GM23338 (cell line): ENCODE measurements at regions not wholly inside any gene's neighbourhood (a gene's known extent, or its start where the extent isn't known, plus 50 kb on each side); places are given as distances from the start of the nearest gene placed in this dataset.

Experiments used
- ATAC-seq: fragments of 200-7000 bp; cut with Tn5 transposase; 3 replicates; pipeline ENCODE4 v1.9.1; 2020
- DNase-seq: peaks from one replicate; pipeline ENCODE4 v3.0.0-alpha.2; 2015; ENCODE audit warnings: low spot score
- H2AFZ ChIP-seq: fragments of 200-600 bp; sonication (generic); 2 replicates; pipeline ENCODE4 v1.8.0; 2016; ENCODE audit warnings: antibody characterized with exemption, mild to moderate bottlenecking, moderate library complexity
- H3F3A ChIP-seq: fragments of 200-600 bp; sonication (generic); replicated peaks from 2 replicates; pipeline ENCODE4 v1.8.0; 2017; ENCODE audit warnings: antibody characterized with exemption, mixed run types, low read depth
- H3K27ac ChIP-seq: fragments of 200-600 bp; sonication (generic); 2 replicates; pipeline ENCODE4 v1.6.1; 2016; ENCODE audit warnings: low read depth
- H3K27me3 ChIP-seq: fragments of 200-600 bp; sonication (generic); 2 replicates; pipeline ENCODE4 v1.8.0; 2016; ENCODE audit warnings: mild to moderate bottlenecking, mixed run types, moderate library complexity; ENCODE audit not compliant: insufficient read depth
- H3K36me3 ChIP-seq: fragments of 200-600 bp; sonication (generic); 2 replicates; pipeline ENCODE4 v1.8.0; 2016; ENCODE audit warnings: mild to moderate bottlenecking; ENCODE audit not compliant: insufficient read depth
- H3K4me1 ChIP-seq: fragments of 200-600 bp; sonication (generic); 2 replicates; pipeline ENCODE4 v1.8.0; 2016; ENCODE audit warnings: mild to moderate bottlenecking, moderate library complexity; ENCODE audit not compliant: insufficient read depth
- H3K4me2 ChIP-seq: fragments of 200-600 bp; sonication (generic); 2 replicates; pipeline ENCODE4 v1.7.1; 2017; ENCODE audit warnings: mixed run types
- H3K4me3 ChIP-seq: fragments of 200-600 bp; sonication (generic); 2 replicates; pipeline ENCODE4 v1.6.1; 2016; ENCODE audit warnings: mixed run types
- H3K79me2 ChIP-seq: fragments of 200-600 bp; sonication (generic); replicated peaks from 2 replicates; pipeline ENCODE4 v1.8.0; 2017; ENCODE audit warnings: mild to moderate bottlenecking; ENCODE audit not compliant: insufficient read depth
- H3K9me2 ChIP-seq: fragments of 200-600 bp; sonication (generic); 2 replicates; pipeline ENCODE4 v1.8.0; 2017; ENCODE audit not compliant: insufficient read depth
- H4K20me1 ChIP-seq: fragments of 200-600 bp; sonication (generic); replicated peaks from 2 replicates; pipeline ENCODE4 v1.8.0; 2017; ENCODE audit warnings: mild to moderate bottlenecking; ENCODE audit not compliant: insufficient read depth
- H3K27ac Mint-ChIP-seq: 2 replicates; pipeline ENCODE4 v1.8.0; 2020; ENCODE audit warnings: inconsistent platforms, mild to moderate bottlenecking, moderate library complexity, mixed read lengths
- H3K27me3 Mint-ChIP-seq: 3 replicates; pipeline ENCODE4 v1.8.0; 2022; ENCODE audit warnings: low read depth, mild to moderate bottlenecking, moderate library complexity, mixed read lengths, inconsistent platforms; ENCODE audit not compliant: insufficient read depth, poor library complexity
- H3K36me3 Mint-ChIP-seq: 3 replicates; pipeline ENCODE4 v1.8.0; 2021; ENCODE audit warnings: low read depth, mild to moderate bottlenecking, inconsistent platforms, moderate library complexity, mixed read lengths
- H3K4me1 Mint-ChIP-seq: 3 replicates; pipeline ENCODE4 v1.8.0; 2020; ENCODE audit warnings: mild to moderate bottlenecking, inconsistent platforms, mixed read lengths
- H3K4me3 Mint-ChIP-seq: 3 replicates; pipeline ENCODE4 v1.8.0; 2021; ENCODE audit warnings: moderate library complexity, mild to moderate bottlenecking, inconsistent platforms, mixed read lengths
- H3K9me3 Mint-ChIP-seq: 3 replicates; pipeline ENCODE4 v1.8.0; 2020; ENCODE audit warnings: moderate library complexity, mild to moderate bottlenecking, inconsistent platforms, mixed read lengths
- CREB1 ChIP-seq: fragments of 250-450 bp; sonication (Bioruptor Pico); IDR thresholded peaks from 2 replicates; pipeline ENCODE4 v1.5.0; 2020; ENCODE audit warnings: low read depth, mild to moderate bottlenecking, moderate library complexity
- EZH2 ChIP-seq: fragments of 200-600 bp; sonication (generic); IDR thresholded peaks from one replicate; pipeline ENCODE4 v1.8.0; 2017; ENCODE audit warnings: antibody characterized with exemption, mild to moderate bottlenecking, low read depth; ENCODE audit not compliant: unreplicated experiment
- ZNF114 ChIP-seq: fragments of 250-450 bp; sonication (Bioruptor Pico); IDR thresholded peaks from 2 replicates; pipeline ENCODE4 v1.5.0; 2020; ENCODE audit warnings: mild to moderate bottlenecking, moderate library complexity
- ZNF331 ChIP-seq: fragments of 250-450 bp; sonication (Bioruptor Pico); IDR thresholded peaks from 2 replicates; pipeline ENCODE4 v1.5.0; 2020; ENCODE audit warnings: low read depth, mild to moderate bottlenecking, moderate library complexity
- TF ChIP-seq, protein P1 (sequence below): IDR thresholded peaks from one replicate; pipeline ENCODE4 v1.6.1; 2018; ENCODE audit warnings: antibody characterized with exemption; ENCODE audit not compliant: unreplicated experiment
- TF ChIP-seq, protein P2 (sequence below), 2 experiments: fragments of 200-600 bp in 1 of 2; sonication (generic) in 1 of 2; conservative IDR thresholded peaks; 2 replicates each; pipeline versions ENCODE4 v1.5.1 to v1.6.1; 2016 to 2017; ENCODE audit warnings: antibody characterized with exemption in 2 of 2, low read depth in 2 of 2, mild to moderate bottlenecking in 2 of 2, moderate library complexity in 1 of 2

DNA sequence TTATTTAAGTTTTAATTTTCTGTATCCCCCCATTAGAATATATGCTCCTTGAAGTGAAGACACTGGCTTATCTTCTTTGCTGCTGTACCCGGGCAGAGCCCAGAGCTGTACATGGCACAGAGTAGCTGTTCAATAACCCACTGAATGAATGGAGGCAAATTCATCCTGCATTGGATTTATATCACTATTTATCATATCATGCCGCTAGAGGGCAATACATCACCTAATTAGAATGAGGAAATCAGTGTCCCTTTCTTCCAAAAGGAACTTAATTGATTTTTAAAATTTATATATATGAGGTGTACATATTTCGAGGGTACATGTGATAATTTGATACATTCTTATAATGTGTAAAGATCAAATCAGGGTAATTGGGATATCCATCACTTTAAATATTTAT is 89.2 kb upstream of the TMEM260 start:
- Histone ChIP-seq H3K9me2 (no peaks in the 10 kb centered on the region), H3K27ac (no peak overlapping the region), H3K4me1 (0 out of 2 replicates have a peak, but pooled peaks cover 5% of the 10 kb centered on the region), H3F3A (no peaks in the 10 kb centered on the region), H3K4me2 (no peak overlapping the region), H3K27me3 (no peaks in the 10 kb centered on the region), H3K79me2 (no peaks in the 10 kb centered on the region), H3K36me3 (no peaks in the 10 kb centered on the region), H2AFZ (no peak overlapping the region), H4K20me1 (no peaks in the 10 kb centered on the region), H3K4me3 (no peak overlapping the region)
- ATAC-seq (no peak; the same call in 2 of the 3 replicates), DNase-seq (peak; percentile 68)
- Mint-ChIP-seq H3K27me3 (no peaks in the 10 kb centered on the region), H3K36me3 (no peaks in the 10 kb centered on the region), H3K4me3 (no peak overlapping the region), H3K9me3 (no peaks in the 10 kb centered on the region), H3K4me1 (peaks cover 11% of the 10 kb centered on the region), H3K27ac (no peak overlapping the region)
- TF ChIP-seq ZNF114 (CRISPR knock-in tag): no peak
- TF ChIP-seq, protein P1, sequence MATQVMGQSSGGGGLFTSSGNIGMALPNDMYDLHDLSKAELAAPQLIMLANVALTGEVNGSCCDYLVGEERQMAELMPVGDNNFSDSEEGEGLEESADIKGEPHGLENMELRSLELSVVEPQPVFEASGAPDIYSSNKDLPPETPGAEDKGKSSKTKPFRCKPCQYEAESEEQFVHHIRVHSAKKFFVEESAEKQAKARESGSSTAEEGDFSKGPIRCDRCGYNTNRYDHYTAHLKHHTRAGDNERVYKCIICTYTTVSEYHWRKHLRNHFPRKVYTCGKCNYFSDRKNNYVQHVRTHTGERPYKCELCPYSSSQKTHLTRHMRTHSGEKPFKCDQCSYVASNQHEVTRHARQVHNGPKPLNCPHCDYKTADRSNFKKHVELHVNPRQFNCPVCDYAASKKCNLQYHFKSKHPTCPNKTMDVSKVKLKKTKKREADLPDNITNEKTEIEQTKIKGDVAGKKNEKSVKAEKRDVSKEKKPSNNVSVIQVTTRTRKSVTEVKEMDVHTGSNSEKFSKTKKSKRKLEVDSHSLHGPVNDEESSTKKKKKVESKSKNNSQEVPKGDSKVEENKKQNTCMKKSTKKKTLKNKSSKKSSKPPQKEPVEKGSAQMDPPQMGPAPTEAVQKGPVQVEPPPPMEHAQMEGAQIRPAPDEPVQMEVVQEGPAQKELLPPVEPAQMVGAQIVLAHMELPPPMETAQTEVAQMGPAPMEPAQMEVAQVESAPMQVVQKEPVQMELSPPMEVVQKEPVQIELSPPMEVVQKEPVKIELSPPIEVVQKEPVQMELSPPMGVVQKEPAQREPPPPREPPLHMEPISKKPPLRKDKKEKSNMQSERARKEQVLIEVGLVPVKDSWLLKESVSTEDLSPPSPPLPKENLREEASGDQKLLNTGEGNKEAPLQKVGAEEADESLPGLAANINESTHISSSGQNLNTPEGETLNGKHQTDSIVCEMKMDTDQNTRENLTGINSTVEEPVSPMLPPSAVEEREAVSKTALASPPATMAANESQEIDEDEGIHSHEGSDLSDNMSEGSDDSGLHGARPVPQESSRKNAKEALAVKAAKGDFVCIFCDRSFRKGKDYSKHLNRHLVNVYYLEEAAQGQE: no peak
- TF ChIP-seq CREB1 (CRISPR knock-in tag): no peak
- TF ChIP-seq, protein P2, sequence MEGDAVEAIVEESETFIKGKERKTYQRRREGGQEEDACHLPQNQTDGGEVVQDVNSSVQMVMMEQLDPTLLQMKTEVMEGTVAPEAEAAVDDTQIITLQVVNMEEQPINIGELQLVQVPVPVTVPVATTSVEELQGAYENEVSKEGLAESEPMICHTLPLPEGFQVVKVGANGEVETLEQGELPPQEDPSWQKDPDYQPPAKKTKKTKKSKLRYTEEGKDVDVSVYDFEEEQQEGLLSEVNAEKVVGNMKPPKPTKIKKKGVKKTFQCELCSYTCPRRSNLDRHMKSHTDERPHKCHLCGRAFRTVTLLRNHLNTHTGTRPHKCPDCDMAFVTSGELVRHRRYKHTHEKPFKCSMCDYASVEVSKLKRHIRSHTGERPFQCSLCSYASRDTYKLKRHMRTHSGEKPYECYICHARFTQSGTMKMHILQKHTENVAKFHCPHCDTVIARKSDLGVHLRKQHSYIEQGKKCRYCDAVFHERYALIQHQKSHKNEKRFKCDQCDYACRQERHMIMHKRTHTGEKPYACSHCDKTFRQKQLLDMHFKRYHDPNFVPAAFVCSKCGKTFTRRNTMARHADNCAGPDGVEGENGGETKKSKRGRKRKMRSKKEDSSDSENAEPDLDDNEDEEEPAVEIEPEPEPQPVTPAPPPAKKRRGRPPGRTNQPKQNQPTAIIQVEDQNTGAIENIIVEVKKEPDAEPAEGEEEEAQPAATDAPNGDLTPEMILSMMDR (conservative IDR thresholded peaks at IDR 0.05; ENCODE audit: low read depth in 2 of 2): peak; percentile 52 to 67

DNA sequence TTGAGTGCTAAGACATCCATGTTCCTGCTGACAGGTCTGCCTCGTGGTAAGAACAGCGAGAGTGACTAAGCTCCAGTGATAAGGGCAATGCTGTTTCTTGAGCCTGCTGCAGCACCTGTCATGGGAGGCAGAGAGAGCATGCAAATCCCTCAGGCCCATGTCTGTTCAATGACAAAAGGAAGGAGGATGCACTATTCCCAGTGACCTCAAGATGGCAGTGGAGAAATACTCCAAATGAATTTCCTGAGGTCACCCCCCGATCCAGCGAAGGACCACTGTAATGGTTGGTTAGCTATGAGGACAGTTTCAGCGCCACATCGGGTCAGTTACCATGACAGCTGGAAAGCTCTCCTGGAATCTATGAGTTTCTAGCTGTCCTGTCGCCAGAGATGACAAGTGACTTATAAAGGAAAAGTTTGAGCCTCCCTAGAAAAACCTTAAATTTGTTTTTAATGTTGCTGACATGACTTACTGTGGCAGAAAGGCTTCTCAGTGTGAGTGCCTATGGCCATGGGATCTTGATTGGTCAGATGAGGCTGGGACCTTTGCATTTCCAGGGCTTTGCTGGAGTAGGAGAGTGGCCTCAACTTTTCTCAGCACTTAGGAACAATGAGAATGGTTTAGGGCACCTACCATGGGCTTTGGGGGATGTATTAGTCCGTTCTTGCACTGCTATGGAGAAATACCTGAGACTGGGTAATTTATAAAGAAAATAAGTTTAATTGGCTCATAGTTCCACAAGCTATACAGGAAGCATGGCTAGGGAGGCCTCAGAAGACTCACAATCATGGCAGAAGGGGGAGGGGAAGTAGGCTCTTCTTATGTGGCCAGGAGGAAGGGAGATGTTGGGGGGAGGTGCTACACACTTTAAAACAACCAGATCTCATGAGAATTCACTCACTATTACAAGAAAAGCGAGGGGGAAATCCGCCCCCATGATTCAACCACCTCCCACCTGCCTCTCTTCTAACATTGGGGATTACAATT is 88.0 kb upstream of the TMEM260 start:
- 0 out of 2 replicates have a peak, but pooled peaks cover 5% of the 10 kb centered on the region for H3K4me1 ChIP-seq
- TF ChIP-seq, protein P1: no peak
- TF ChIP-seq CREB1 (CRISPR knock-in tag) (no peak), ZNF331 (no peak), EZH2 (no peak)

More for the DNA sequence above, 88.0 kb upstream of the TMEM260 start:
- DNase-seq: peak; percentile 97
- Mint-ChIP-seq H3K27me3 (no peaks in the 10 kb centered on the region), H3K27ac (no peak overlapping the region), H3K36me3 (no peaks in the 10 kb centered on the region), H3K9me3 (no peaks in the 10 kb centered on the region), H3K4me3 (no peak overlapping the region), H3K4me1 (peaks cover 11% of the 10 kb centered on the region)
- Histone ChIP-seq H3K9me2 (no peaks in the 10 kb centered on the region), H3K4me3 (no peak overlapping the region), H3K4me2 (0 out of 2 replicates have a peak overlapping the region, but pooled peaks have one; percentile 17), H2AFZ (no peak overlapping the region), H4K20me1 (no peaks in the 10 kb centered on the region), H3K27ac (no peak overlapping the region), H3K27me3 (no peaks in the 10 kb centered on the region), H3K36me3 (no peaks in the 10 kb centered on the region), H3K79me2 (no peaks in the 10 kb centered on the region), H3F3A (no peaks in the 10 kb centered on the region)
- ATAC-seq: peak; percentile 97
